ENCODE measurements at regions not wholly inside any gene's neighbourhood (a gene's known extent, or its start where the extent isn't known, plus 50 kb on each side); places are given as distances from the start of the nearest gene placed in this dataset.
"Not testable (repeated sequence)": the region's sequence is repeated elsewhere in the genome, so short reads cannot be mapped to it uniquely, and the experiment has no call there.

DNA sequence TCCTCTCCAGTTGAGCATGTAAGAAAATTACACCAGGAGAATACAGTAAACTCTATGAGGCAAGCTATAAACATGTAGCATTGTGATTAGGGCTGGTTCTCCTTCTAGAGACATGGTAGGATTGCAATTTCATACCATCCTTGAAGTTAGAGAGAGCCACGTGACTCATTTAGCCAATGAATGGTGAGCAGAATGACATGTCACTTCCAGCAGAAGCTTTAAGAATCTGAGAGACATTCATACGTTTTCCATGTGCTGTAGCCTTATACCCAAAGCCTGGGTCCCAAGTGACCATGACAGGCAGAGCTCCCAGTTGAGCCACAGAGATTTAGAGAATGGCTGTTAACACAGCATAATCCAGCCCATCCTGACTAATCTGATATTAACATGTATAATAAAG, 68.0 kb upstream of the TP53BP2 start:
- TF ChIP-seq POLR2A (IDR thresholded peaks at IDR 0.05; ENCODE audit: extremely low read depth, insufficient read length) = not testable (repeated sequence)
- TF ChIP-seq, protein P1, sequence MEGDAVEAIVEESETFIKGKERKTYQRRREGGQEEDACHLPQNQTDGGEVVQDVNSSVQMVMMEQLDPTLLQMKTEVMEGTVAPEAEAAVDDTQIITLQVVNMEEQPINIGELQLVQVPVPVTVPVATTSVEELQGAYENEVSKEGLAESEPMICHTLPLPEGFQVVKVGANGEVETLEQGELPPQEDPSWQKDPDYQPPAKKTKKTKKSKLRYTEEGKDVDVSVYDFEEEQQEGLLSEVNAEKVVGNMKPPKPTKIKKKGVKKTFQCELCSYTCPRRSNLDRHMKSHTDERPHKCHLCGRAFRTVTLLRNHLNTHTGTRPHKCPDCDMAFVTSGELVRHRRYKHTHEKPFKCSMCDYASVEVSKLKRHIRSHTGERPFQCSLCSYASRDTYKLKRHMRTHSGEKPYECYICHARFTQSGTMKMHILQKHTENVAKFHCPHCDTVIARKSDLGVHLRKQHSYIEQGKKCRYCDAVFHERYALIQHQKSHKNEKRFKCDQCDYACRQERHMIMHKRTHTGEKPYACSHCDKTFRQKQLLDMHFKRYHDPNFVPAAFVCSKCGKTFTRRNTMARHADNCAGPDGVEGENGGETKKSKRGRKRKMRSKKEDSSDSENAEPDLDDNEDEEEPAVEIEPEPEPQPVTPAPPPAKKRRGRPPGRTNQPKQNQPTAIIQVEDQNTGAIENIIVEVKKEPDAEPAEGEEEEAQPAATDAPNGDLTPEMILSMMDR (IDR thresholded peaks at IDR 0.05; ENCODE audit: low read depth, low read length) = not testable (repeated sequence)
- TF ChIP-seq, protein P2, sequence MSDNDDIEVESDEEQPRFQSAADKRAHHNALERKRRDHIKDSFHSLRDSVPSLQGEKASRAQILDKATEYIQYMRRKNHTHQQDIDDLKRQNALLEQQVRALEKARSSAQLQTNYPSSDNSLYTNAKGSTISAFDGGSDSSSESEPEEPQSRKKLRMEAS (IDR thresholded peaks at IDR 0.05; ENCODE audit: low read depth, low read length) = not testable (repeated sequence)
